Prostate gland (tissue), 2 donors: ENCODE measurements at regions not wholly inside any gene's neighbourhood (a gene's known extent, or its start where the extent isn't known, plus 50 kb on each side); places are given as distances from the start of the nearest gene placed in this dataset.

Source experiments
- CTCF ChIP-seq, 4 experiments: fragments of 200-600 bp in 2 of 4; fragments of 450-650 bp in 2 of 4; sonication (generic) in 2 of 4; IDR thresholded peaks; 1 replicate in 3 of 4; 2 replicates in 1 of 4; pipeline ENCODE4 v1.5.1; 2016 to 2019; ENCODE audit warnings: antibody characterized with exemption in 4 of 4, mild to moderate bottlenecking in 2 of 4, moderate library complexity in 2 of 4
- POLR2A ChIP-seq: fragments of 450-650 bp; IDR thresholded peaks from one replicate; pipeline ENCODE4 v1.6.1; 2016; ENCODE audit warnings: antibody characterized with exemption, mild to moderate bottlenecking
- POLR2AphosphoS5 ChIP-seq: sonication (generic); formaldehyde crosslinking; IDR thresholded peaks from one replicate; pipeline ENCODE4 v1.6.1; 2017; ENCODE audit warnings: antibody characterized with exemption

GRCh38 chr4:182143822-182144625 lies 99.2 kb upstream of the TENM3 start:
- TF ChIP-seq POLR2AphosphoS5 (no peak), CTCF (IDR thresholded peaks at IDR 0.05) (no peak), POLR2A (no peak)
